CD4-positive, CD25-positive, alpha-beta regulatory T cell (primary cell): ENCODE measurements at regions not wholly inside any gene's neighbourhood (a gene's known extent, or its start where the extent isn't known, plus 50 kb on each side); places are given as distances from the start of the nearest gene placed in this dataset.

Experiments
- ATAC-seq, 2 donors: fragments of 150-1000 bp; cut with Tn5 transposase; one replicate each; pipeline ENCODE4 v1.10.0; 2021; ENCODE audit warnings: low read depth in 2 of 2, moderate number of reproducible peaks in 2 of 2, moderate library complexity in 1 of 2
- DNase-seq, 3 donors: peaks; one replicate each; pipeline versions ENCODE4 v3.0.0 to v3.0.0-alpha.2; 2012 to 2022; ENCODE audit warnings: mixed read lengths in 1 of 3
- H3K27ac ChIP-seq: one replicate; pipeline ENCODE4 v1.7.0; 2013; ENCODE audit warnings: mild to moderate bottlenecking, low read length; ENCODE audit not compliant: insufficient read depth, poor library complexity, severe bottlenecking
- H3K27me3 ChIP-seq: one replicate; pipeline ENCODE4 v1.7.0; 2013; ENCODE audit warnings: low read length; ENCODE audit not compliant: control insufficient read depth, insufficient read depth
- H3K36me3 ChIP-seq: one replicate; pipeline ENCODE4 v1.7.0; 2013; ENCODE audit warnings: mild to moderate bottlenecking, low read length, moderate library complexity; ENCODE audit not compliant: control insufficient read depth, insufficient read depth
- H3K4me1 ChIP-seq: 2 replicates; pipeline ENCODE4 v1.7.0; 2013; ENCODE audit warnings: mild to moderate bottlenecking, low read length; ENCODE audit not compliant: insufficient read depth, control insufficient read depth, poor library complexity, severe bottlenecking
- H3K4me3 ChIP-seq: one replicate; pipeline ENCODE4 v1.7.0; 2013; ENCODE audit warnings: low read depth, mild to moderate bottlenecking, low read length, moderate library complexity
- H3K9me3 ChIP-seq, 2 experiments: 1 replicate in 1 of 2; 2 replicates in 1 of 2; pipeline ENCODE4 v1.7.0; 2013; ENCODE audit warnings: low read length in 2 of 2, mild to moderate bottlenecking in 1 of 2, moderate library complexity in 1 of 2; ENCODE audit not compliant: control insufficient read depth in 2 of 2
- H3K27ac Mint-ChIP-seq, 3 donors: one replicate each; pipeline ENCODE4 v1.8.0; 2020 to 2022; ENCODE audit warnings: mild to moderate bottlenecking in 3 of 3, mixed read lengths in 3 of 3, moderate library complexity in 2 of 3
- H3K27me3 Mint-ChIP-seq: one replicate; pipeline ENCODE4 v1.8.0; 2022; ENCODE audit warnings: mild to moderate bottlenecking, mixed read lengths
- H3K36me3 Mint-ChIP-seq: one replicate; pipeline ENCODE4 v1.8.0; 2020; ENCODE audit warnings: mixed read lengths
- H3K4me1 Mint-ChIP-seq, 4 donors: one replicate each; pipeline ENCODE4 v1.8.0; 2020 to 2022; ENCODE audit warnings: mixed read lengths in 4 of 4, mild to moderate bottlenecking in 1 of 4
- H3K4me3 Mint-ChIP-seq, 4 donors: one replicate each; pipeline ENCODE4 v1.8.0; 2020 to 2022; ENCODE audit warnings: mild to moderate bottlenecking in 4 of 4, mixed read lengths in 4 of 4, moderate library complexity in 3 of 4
- H3K9me3 Mint-ChIP-seq, 7 donors: one replicate each; pipeline ENCODE4 v1.8.0; 2020 to 2022; ENCODE audit warnings: mixed read lengths in 7 of 7, mild to moderate bottlenecking in 3 of 7, moderate library complexity in 2 of 7

DNA sequence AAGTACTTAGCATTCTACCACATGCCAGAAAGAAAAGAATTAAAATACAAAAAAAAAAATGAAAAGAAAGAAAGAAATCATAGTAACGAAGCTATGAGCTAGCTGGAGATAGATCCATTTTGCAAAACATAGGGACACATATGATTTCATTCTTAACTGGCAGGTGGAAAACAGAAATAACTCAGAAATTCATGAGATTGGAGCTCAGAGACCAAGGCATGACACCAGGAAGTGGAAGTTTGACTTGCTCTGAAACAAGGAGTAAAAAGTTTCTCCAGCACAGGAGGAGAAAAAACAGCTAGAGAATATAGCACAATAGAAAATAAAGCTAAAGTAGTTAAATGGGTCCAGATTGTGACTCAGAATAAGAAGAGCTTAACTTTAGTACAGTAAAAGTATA, 278.1 kb downstream of the ZEB2 start:
- Mint-ChIP-seq H3K4me1 (peaks cover 17 to 27% (median 26%) of the 10 kb centered on the region in 4 donors), H3K4me3 (no peak overlapping the region), H3K9me3 (no peaks in the 10 kb centered on the region), H3K27me3 (no peaks in the 10 kb centered on the region), H3K36me3 (no peaks in the 10 kb centered on the region), H3K27ac (peak overlapping the region in 2 of 3 donors; percentile 16 to 62)
- Histone ChIP-seq H3K4me3 (no peak overlapping the region), H3K27ac (no peak overlapping the region), H3K4me1 (peaks cover 9% of the 10 kb centered on the region), H3K36me3 (no peaks in the 10 kb centered on the region), H3K9me3 (no peaks in the 10 kb centered on the region), H3K27me3 (no peaks in the 10 kb centered on the region)
- DNase-seq (no peak), ATAC-seq (no peak)

DNA sequence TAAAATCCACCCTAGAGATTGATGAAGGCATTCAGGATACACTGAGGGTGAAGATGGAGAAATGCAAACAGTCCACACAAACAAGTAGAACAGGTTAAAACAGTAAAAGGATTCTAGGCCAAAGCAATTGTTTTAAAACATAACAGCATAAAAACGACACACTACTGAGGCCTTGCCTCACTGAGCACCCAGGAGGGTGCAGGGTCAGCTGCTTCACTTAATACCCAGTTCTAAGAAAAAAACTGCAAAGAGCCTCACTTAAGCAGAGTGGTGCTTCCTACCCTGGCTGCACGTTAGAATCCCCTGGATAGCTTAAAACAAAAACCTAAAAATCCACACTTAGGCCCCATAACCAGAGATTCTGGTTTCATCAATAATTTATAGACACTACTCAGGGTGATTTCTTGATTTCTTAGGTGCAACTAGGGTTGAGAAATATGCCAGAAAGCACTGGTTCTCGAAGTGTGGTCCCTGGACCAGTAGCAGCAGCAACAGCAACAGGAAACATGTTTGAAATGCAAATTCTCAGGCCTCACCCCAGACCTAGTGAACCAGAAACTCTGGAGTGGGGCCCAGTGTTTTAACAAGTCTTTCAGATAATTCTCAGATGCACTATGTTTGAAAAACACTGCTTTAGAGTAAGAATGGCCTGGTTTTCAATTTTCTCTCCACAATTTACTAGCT, 279.1 kb downstream of the ZEB2 start:
- no peak for ATAC-seq
- no peaks in the 10 kb centered on the region for H3K27me3 ChIP-seq
- H3K36me3 ChIP-seq = no peaks in the 10 kb centered on the region
- no peaks in the 10 kb centered on the region for H3K9me3 ChIP-seq
- Mint-ChIP-seq H3K4me3 (no peak overlapping the region), H3K27ac (peak overlapping the region in 1 of 3 donors; percentile 16), H3K27me3 (no peaks in the 10 kb centered on the region), H3K4me1 (peaks cover 17 to 26% (median 24%) of the 10 kb centered on the region in 4 donors), H3K9me3 (no peaks in the 10 kb centered on the region), H3K36me3 (no peaks in the 10 kb centered on the region)
- H3K27ac ChIP-seq = no peak overlapping the region
- peak in 1 of 3 donors; percentile 39 for DNase-seq
- H3K4me3 ChIP-seq = no peak overlapping the region
- H3K4me1 ChIP-seq = peaks cover 9% of the 10 kb centered on the region

DNA sequence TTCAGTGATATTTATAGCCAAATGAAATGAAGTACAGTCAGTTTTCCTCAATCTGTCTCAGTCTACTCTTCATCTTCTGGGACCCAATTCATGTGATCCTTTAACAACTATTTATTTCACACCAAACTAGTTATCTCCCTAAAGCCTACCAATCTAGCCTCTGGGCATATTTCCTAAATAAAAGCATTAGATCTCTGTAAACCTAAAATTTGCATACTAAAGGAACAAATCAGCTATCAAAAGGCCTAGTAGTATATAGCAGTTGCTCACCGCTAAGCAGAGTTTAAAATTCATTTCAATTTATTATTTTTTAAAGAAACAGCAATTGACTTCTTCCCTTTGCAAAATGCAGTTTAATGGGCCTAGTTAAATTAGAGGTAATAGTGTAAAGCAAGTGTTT, 280.2 kb downstream of the ZEB2 start:
- Histone ChIP-seq H3K27ac (no peak overlapping the region), H3K9me3 (no peaks in the 10 kb centered on the region), H3K4me1 (peaks cover 15% of the 10 kb centered on the region), H3K4me3 (no peak overlapping the region), H3K36me3 (no peaks in the 10 kb centered on the region), H3K27me3 (no peaks in the 10 kb centered on the region)
- H3K4me1 Mint-ChIP-seq = peaks cover 21 to 35% (median 29%) of the 10 kb centered on the region in 4 donors
- no peaks in the 10 kb centered on the region for H3K27me3 Mint-ChIP-seq
- H3K36me3 Mint-ChIP-seq = no peaks in the 10 kb centered on the region
- no peak overlapping the region for H3K4me3 Mint-ChIP-seq
- ATAC-seq = no peak
- H3K27ac Mint-ChIP-seq = peak overlapping the region in 1 of 3 donors; percentile 20
- H3K9me3 Mint-ChIP-seq = no peaks in the 10 kb centered on the region
- DNase-seq = no peak

DNA sequence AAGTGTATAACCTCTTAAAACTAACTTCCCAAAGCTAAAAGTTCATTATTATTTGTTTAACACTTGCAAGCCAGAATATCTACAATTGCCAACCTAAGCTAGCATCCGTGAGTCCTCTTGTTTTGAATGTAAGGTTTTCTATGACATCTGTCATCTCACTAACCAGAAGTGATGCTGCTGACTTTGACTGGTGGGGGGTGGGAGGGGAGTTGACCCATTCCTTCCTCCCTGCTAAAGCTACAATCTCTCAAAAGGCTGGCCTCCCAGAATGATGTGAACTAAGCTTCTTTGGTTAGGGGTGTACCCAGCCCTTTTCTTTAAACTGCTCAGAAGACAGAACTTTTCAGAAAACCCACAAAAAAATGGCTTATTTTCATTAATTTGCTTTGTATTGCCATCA, 280.6 kb downstream of the ZEB2 start:
- no peaks in the 10 kb centered on the region for H3K9me3 ChIP-seq
- peak overlapping the region in 1 of 3 donors; percentile 20 for H3K27ac Mint-ChIP-seq
- no peaks in the 10 kb centered on the region for H3K27me3 Mint-ChIP-seq
- no peak overlapping the region for H3K4me3 Mint-ChIP-seq
- H3K9me3 Mint-ChIP-seq = no peaks in the 10 kb centered on the region
- no peak overlapping the region for H3K27ac ChIP-seq
- no peak overlapping the region for H3K4me3 ChIP-seq
- H3K27me3 ChIP-seq = no peaks in the 10 kb centered on the region
- H3K4me1 ChIP-seq = peaks cover 19% of the 10 kb centered on the region
- H3K36me3 Mint-ChIP-seq = no peaks in the 10 kb centered on the region
- no peak for DNase-seq
- no peaks in the 10 kb centered on the region for H3K36me3 ChIP-seq
- ATAC-seq = no peak
- peaks cover 25 to 40% (median 33%) of the 10 kb centered on the region in 4 donors for H3K4me1 Mint-ChIP-seq

DNA sequence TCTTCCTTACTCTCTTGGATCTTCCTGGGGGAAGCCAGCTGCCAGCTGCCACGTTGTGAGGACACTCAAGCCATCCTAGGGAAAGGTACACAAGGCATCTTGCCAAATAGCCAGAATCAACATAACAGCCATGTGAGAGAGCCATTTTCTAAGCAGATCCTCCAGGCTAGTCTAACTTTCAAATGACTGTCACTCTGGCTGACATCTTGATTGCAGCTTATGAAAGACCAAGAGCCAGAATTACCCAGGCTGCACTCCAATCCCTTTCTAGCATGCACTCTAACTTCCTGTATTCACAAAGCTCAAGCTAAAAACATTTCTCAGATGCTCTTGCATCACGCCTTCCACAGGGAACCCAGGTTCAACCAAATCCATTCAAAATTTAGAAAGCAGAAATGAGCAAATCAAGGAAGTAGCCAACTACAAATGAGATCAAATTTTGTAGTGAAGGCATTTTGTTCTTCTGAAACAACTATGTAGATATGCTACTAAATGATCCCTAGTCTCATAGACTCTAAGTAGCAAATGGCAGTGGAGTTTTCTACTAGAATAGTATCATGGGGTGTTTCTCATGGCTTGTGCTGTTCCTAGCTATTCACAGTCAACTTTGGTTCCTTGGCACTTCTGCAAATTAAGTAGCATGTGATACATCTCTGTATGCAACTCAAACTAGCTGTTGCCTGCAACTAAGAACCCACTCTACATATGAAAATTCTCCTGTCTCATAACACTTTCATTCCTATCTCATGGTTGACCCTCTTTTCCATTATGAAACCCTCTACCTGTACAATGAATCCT, 281.9 kb downstream of the ZEB2 start:
- no peak for ATAC-seq
- H3K27ac Mint-ChIP-seq = peak overlapping the region in 2 of 3 donors; percentile 41 to 48
- DNase-seq = no peak

DNA sequence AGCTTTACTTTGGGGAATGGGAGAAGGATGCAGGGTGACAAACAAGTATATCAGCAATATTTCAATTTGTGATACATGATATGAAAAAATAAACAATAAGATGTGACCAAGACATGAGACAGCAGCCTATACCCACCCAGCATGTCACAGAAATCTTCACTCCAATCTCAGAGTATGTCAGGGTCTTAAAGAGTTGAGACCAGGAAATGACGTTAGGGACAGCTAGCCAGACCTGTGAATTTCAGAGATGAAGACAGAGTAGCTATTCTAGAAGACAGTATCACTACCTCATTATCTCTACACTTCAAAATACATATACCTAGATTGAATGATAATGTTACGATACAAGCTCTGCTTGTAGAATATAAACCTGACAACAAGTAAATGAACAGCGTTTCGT, 282.8 kb downstream of the ZEB2 start:
- Mint-ChIP-seq H3K4me3 (no peak overlapping the region), H3K36me3 (no peaks in the 10 kb centered on the region), H3K27ac (peak overlapping the region in 1 of 3 donors; percentile 7), H3K9me3 (no peaks in the 10 kb centered on the region), H3K27me3 (no peaks in the 10 kb centered on the region), H3K4me1 (peaks cover 39 to 61% (median 47%) of the 10 kb centered on the region in 4 donors)
- no peaks in the 10 kb centered on the region for H3K36me3 ChIP-seq
- no peaks in the 10 kb centered on the region for H3K27me3 ChIP-seq
- H3K9me3 ChIP-seq = no peaks in the 10 kb centered on the region
- peaks cover 33% of the 10 kb centered on the region for H3K4me1 ChIP-seq
- ATAC-seq = no peak
- no peak for DNase-seq
- no peak overlapping the region for H3K27ac ChIP-seq
- H3K4me3 ChIP-seq = no peak overlapping the region

More for the DNA sequence above, 281.9 kb downstream of the ZEB2 start:
- no peaks in the 10 kb centered on the region for H3K36me3 Mint-ChIP-seq
- no peaks in the 10 kb centered on the region for H3K27me3 Mint-ChIP-seq
- Histone ChIP-seq H3K4me1 (peaks cover 30% of the 10 kb centered on the region), H3K27ac (no peak overlapping the region), H3K36me3 (no peaks in the 10 kb centered on the region), H3K9me3 (no peaks in the 10 kb centered on the region), H3K27me3 (no peaks in the 10 kb centered on the region), H3K4me3 (no peak overlapping the region)
- no peaks in the 10 kb centered on the region for H3K9me3 Mint-ChIP-seq
- peaks cover 35 to 52% (median 41%) of the 10 kb centered on the region in 4 donors for H3K4me1 Mint-ChIP-seq
- H3K4me3 Mint-ChIP-seq = no peak overlapping the region

DNA sequence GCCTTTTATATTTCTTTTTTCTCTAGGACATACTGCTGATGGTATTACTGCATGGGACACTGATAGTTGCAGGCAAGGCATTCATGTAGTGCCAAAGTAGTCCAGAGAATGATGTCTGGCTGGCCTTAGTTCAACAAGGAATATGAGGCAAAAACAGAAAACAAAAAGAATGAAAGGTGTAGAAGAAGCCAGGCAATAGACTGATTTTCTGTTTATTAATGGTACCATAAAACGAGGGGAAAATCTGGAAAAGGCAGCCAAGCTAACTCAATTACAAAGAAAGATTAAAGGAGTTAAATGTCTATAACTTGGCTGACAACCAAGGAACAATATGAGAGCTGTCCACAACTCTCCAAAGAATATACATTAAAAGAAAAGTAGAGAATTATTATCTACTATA, 284.9 kb downstream of the ZEB2 start:
- Mint-ChIP-seq H3K4me3 (no peak overlapping the region), H3K27ac (no peak overlapping the region), H3K27me3 (no peaks in the 10 kb centered on the region), H3K9me3 (no peaks in the 10 kb centered on the region), H3K4me1 (peaks cover 34 to 54% (median 38%) of the 10 kb centered on the region in 4 donors), H3K36me3 (no peaks in the 10 kb centered on the region)
- DNase-seq (no peak), ATAC-seq (no peak)
- no peak overlapping the region for H3K4me3 ChIP-seq
- H3K4me1 ChIP-seq = peaks cover 26% of the 10 kb centered on the region
- no peaks in the 10 kb centered on the region for H3K36me3 ChIP-seq
- H3K27ac ChIP-seq = no peak overlapping the region
- no peaks in the 10 kb centered on the region for H3K9me3 ChIP-seq
- H3K27me3 ChIP-seq = no peaks in the 10 kb centered on the region
